ENCODE measurements at regions not wholly inside any gene's neighbourhood (a gene's known extent, or its start where the extent isn't known, plus 50 kb on each side); places are given as distances from the start of the nearest gene placed in this dataset.
A peak's percentile ranks its signal among the peaks of the same experiment; 100 is the strongest.
"Not testable (repeated sequence)": the region's sequence is repeated elsewhere in the genome, so short reads cannot be mapped to it uniquely, and the experiment has no call there.

GRCh38 chr2:101630224-101630949, 67.1 kb upstream of the MAP4K4 start:
- peaks cover 0 to 8% of the 10 kb centered on the region in 2 donors for H3K4me1 ChIP-seq
- ATAC-seq = peak; percentile 86
- H3K9me3 ChIP-seq = no peaks in the 10 kb centered on the region
- H3K27ac ChIP-seq = no peak overlapping the region
- TF ChIP-seq CTCF (IDR thresholded peaks at IDR 0.05) = no peak
- DNase-seq = peak in 1 of 4 donors; percentile 64
- no peak overlapping the region for H3K4me3 ChIP-seq
- intact Hi-C loops (cut with DNase I) = no loop called here
- no peaks in the 10 kb centered on the region for H3K36me3 ChIP-seq
- peaks cover 0 to 6% of the 10 kb centered on the region in 2 donors for H3K27me3 ChIP-seq

- Histone ChIP-seq H3K9me3 (no peaks in the 10 kb centered on the region), H3K27me3 (peaks cover 0 to 15% of the 10 kb centered on the region in 2 donors), H3K4me3 (no peak overlapping the region), H3K4me1 (peaks cover 0 to 19% of the 10 kb centered on the region in 2 donors), H3K27ac (no peak overlapping the region), H3K36me3 (no peaks in the 10 kb centered on the region)
- no peak for TF ChIP-seq CTCF (IDR thresholded peaks at IDR 0.05)
- ATAC-seq (no peak), DNase-seq (no peak)
- intact Hi-C loops (cut with DNase I) = no loop called here
Observed at GRCh38 chr2:101628030-101628392, 69.5 kb upstream of the MAP4K4 start.

- ATAC-seq (no peak), DNase-seq (no peak)
- H3K27ac ChIP-seq = no peak overlapping the region
- no peak overlapping the region for H3K4me3 ChIP-seq
- H3K27me3 ChIP-seq = peaks cover 0 to 15% of the 10 kb centered on the region in 2 donors
- peaks cover 0 to 25% of the 10 kb centered on the region in 2 donors for H3K4me1 ChIP-seq
- TF ChIP-seq CTCF (IDR thresholded peaks at IDR 0.05) = no peak
- H3K9me3 ChIP-seq = no peaks in the 10 kb centered on the region
- intact Hi-C loops (cut with DNase I) = no loop called here
- H3K36me3 ChIP-seq = no peaks in the 10 kb centered on the region
Observed at GRCh38 chr2:101627285-101628029, 70.0 kb upstream of the MAP4K4 start.

- Histone ChIP-seq H3K27me3 (peaks cover 0 to 15% of the 10 kb centered on the region in 2 donors), H3K4me1 (peaks cover 0 to 30% of the 10 kb centered on the region in 2 donors)
- H3K4me3 ChIP-seq; H3K27ac ChIP-seq; intact Hi-C loops (cut with DNase I); ATAC-seq; H3K9me3 ChIP-seq; DNase-seq; H3K36me3 ChIP-seq: not testable (repeated sequence)
Observed at GRCh38 chr2:101625814-101626213, 71.7 kb upstream of the MAP4K4 start.

GRCh38 chr2:101625387-101625786, 72.1 kb upstream of the MAP4K4 start:
- peaks cover 0 to 15% of the 10 kb centered on the region in 2 donors for H3K27me3 ChIP-seq
- no peak overlapping the region for H3K4me3 ChIP-seq
- TF ChIP-seq CTCF (IDR thresholded peaks at IDR 0.05) = no peak
- DNase-seq (no peak), ATAC-seq (no peak)
- no peaks in the 10 kb centered on the region for H3K36me3 ChIP-seq
- intact Hi-C loops (cut with DNase I) = no loop called here
- peaks cover 0 to 30% of the 10 kb centered on the region in 2 donors for H3K4me1 ChIP-seq
- no peak overlapping the region for H3K27ac ChIP-seq
- H3K9me3 ChIP-seq = no peaks in the 10 kb centered on the region

All from left lung (tissue), 4 donors.